AG04450 (cell line): ENCODE measurements at regions not wholly inside any gene's neighbourhood (a gene's known extent, or its start where the extent isn't known, plus 50 kb on each side); places are given as distances from the start of the nearest gene placed in this dataset.

Source experiments
- CTCF ChIA-PET: fragments of 300-600, 350-600 bp; formaldehyde crosslinking; extraction: SDS; loops from one replicate; lab custom pipeline; 2022; ENCODE audit warnings: antibody characterized with exemption, inconsistent platforms; lab: Charles Lee
- POLR2A ChIA-PET: fragments of 350-600 bp; formaldehyde crosslinking; extraction: SDS; loops from one replicate; lab custom pipeline; 2021; ENCODE audit warnings: antibody characterized with exemption, inconsistent platforms; lab: Yijun Ruan, JAX
- DNase-seq: peaks from one replicate; pipeline ENCODE4 v3.0.0-alpha.2; 2011; ENCODE audit warnings: low read depth, low spot score
- H3K27ac ChIP-seq: one replicate; pipeline ENCODE4 v1.5.1; 2012; ENCODE audit warnings: low read depth, low read length, control low read depth
- H3K27me3 ChIP-seq: one replicate; pipeline ENCODE4 v1.6.0; 2012; ENCODE audit warnings: low read length; ENCODE audit not compliant: control insufficient read depth, insufficient read depth
- H3K4me3 ChIP-seq: 2 replicates; pipeline ENCODE4 v1.5.1; 2011; ENCODE audit warnings: mild to moderate bottlenecking, low read depth, low read length, control low read depth
- H3K9me3 ChIP-seq: 2 replicates; pipeline ENCODE4 v1.5.1; 2012; ENCODE audit warnings: low read length; ENCODE audit not compliant: control insufficient read depth, insufficient read depth
- CTCF ChIP-seq: IDR thresholded peaks from 2 replicates; pipeline ENCODE4 v1.5.1; 2011; ENCODE audit warnings: low read depth, low read length, control low read depth, inconsistent platforms

GRCh38 chr5:171614971-171615653 lies 170.5 kb upstream of the SMIM23 start:
- CTCF ChIA-PET, result interaction anchor here (1.4 kb wide), 1 partner anchor 9 kb away, joined by 4 read pairs; no protein-coding TSS in a partner anchor
- no peak for DNase-seq
- Histone ChIP-seq H3K9me3 (peaks cover 3% of the 10 kb centered on the region), H3K4me3 (no peak overlapping the region), H3K27me3 (peaks cover 54% of the 10 kb centered on the region), H3K27ac (no peak overlapping the region)
- no peak for TF ChIP-seq CTCF
- POLR2A ChIA-PET, result no interaction called here

- DNase-seq, result no peak
- Histone ChIP-seq H3K9me3 (peaks cover 3% of the 10 kb centered on the region), H3K27me3 (peaks cover 57% of the 10 kb centered on the region), H3K4me3 (no peak overlapping the region), H3K27ac (no peak overlapping the region)
- POLR2A ChIA-PET, result no interaction called here
- CTCF ChIA-PET, result interaction anchor here (1.4 kb wide), 1 partner anchor 10 kb away, joined by 4 read pairs; no protein-coding TSS in a partner anchor
- TF ChIP-seq CTCF, result no peak
Observed at GRCh38 chr5:171615705-171616640, 169.6 kb upstream of the SMIM23 start.

GRCh38 chr5:171617266-171617665 lies 168.4 kb upstream of the SMIM23 start:
- CTCF ChIA-PET, result no interaction called here
- Histone ChIP-seq H3K4me3 (no peak overlapping the region), H3K9me3 (peaks cover 3% of the 10 kb centered on the region), H3K27me3 (peaks cover 55% of the 10 kb centered on the region), H3K27ac (no peak overlapping the region)
- no peak for DNase-seq
- POLR2A ChIA-PET, result no interaction called here
- no peak for TF ChIP-seq CTCF

GRCh38 chr5:171617817-171618591 lies 167.6 kb upstream of the SMIM23 start:
- POLR2A ChIA-PET, result interaction anchor here (0.5 kb wide), 1 partner anchor 231 kb away, joined by 3 read pairs; no protein-coding TSS in a partner anchor

More at GRCh38 chr5:171617817-171618591, 167.6 kb upstream of the SMIM23 start:
- no peak for DNase-seq
- H3K27ac ChIP-seq, result no peak overlapping the region
- H3K4me3 ChIP-seq, result no peak overlapping the region
- TF ChIP-seq CTCF, result no peak
- peaks cover 51% of the 10 kb centered on the region for H3K27me3 ChIP-seq
- peaks cover 3% of the 10 kb centered on the region for H3K9me3 ChIP-seq
- CTCF ChIA-PET, result no interaction called here
